HG03060 (cell line): ENCODE measurements at regions not wholly inside any gene's neighbourhood (a gene's known extent, or its start where the extent isn't known, plus 50 kb on each side); places are given as distances from the start of the nearest gene placed in this dataset.
"Not testable (repeated sequence)": the region's sequence is repeated elsewhere in the genome, so short reads cannot be mapped to it uniquely, and the experiment has no call there.

Source experiments
- ATAC-seq: cut with Tn5 transposase; IDR thresholded peaks from one replicate; pipeline ENCODE4 v1.9.1; 2021; ENCODE audit warnings: low read depth, moderate number of reproducible peaks; ENCODE audit not compliant: unreplicated experiment

DNA sequence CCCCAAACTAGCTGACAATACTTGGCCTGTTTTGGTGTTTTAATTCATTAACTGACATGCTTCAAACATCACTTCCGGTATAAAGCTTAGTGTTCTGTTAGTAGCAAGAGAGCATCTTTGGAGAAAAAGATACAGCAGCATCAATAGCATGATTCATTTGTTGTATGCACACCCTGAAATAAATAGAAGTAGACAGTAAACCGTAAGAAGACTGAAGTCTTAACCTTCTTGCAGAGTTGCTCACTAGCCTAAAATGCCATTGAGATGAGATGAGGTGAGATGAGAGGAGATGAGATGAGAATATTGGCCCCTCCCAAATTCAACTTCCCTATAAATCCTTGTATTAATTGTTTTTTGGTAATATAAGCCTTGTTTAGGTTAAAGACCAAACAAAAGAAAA is 108.8 kb downstream of the TNFSF18 start:
- no peak for ATAC-seq

- ATAC-seq: not testable (repeated sequence)
Observed at GRCh38 chr1:172943138-172943537, 107.6 kb downstream of the TNFSF18 start.

DNA sequence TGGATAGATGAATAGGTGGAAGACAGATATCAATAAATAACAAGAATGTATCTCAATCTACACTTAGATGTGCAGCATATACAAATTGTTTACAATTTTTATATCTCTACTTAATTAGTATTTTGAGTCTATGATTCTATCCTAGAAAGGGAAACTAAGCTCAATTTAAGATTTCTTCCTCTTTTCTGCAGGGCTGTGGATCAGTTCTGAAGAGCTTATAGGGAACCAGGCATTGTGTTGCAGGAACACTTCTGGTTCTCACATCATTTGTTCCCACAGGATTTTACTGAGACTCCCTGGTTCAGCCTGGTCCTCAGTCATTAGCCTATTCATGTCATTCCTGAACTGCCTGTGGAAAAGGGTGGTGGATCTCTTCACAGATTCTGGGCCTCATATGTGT is 105.8 kb downstream of the TNFSF18 start:
- ATAC-seq: no peak

DNA sequence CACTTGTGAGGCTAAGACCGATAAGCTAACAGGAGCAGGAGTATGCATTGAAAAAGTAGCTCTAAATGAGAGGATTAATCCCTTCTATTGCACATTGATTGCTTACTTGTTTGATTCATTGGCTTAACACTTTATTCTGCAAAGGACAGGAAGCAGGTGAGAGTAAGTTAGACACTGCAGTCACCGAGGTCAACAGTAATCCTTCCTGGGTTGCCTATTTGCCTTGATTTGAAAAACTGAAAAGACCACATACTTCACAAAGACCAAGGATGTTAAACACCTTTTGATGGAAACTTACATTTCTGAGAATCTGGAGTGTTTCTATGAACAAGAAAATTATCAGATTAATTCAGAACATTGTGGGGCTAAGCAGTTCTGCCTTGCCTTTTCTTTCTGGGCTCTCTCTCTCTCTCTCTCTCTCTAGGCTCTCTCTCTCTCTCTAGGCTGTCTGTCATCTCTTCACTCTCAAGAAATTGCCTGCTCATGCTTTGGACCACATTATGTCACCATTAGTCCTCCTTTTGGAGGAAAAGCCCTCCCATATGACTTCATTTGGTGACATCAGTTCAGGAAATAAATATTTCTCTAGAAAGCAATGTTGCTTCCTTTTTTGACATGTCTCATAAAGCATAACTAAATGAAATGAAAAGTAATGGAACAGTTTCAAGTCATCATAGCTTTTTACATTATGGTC is 103.8 kb downstream of the TNFSF18 start:
- no peak for ATAC-seq

DNA sequence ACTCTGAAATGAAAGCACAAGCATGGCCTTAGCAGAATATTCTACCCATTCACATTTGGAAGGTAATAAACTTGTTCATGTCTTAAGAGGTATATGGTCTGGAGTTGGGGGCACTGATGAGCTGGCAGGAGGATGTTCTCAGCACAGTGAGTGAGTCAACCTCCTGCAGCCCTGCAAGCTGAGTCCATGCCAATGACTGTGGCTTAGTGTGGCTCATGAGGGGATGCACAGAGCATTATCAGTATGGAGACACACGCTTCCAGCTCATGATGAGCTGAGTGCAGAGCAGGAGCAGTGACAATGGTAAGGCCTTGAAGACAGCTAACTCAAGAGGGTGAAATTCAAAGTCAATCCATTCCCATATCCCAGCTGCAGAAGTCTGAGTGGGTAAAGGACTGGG is 102.3 kb downstream of the TNFSF18 start:
- no peak for ATAC-seq

- no peak for ATAC-seq
Observed at GRCh38 chr1:172949096-172949495, 101.6 kb downstream of the TNFSF18 start.

GRCh38 chr1:172950528-172950927 is 100.2 kb downstream of the TNFSF18 start:
- no peak for ATAC-seq

DNA sequence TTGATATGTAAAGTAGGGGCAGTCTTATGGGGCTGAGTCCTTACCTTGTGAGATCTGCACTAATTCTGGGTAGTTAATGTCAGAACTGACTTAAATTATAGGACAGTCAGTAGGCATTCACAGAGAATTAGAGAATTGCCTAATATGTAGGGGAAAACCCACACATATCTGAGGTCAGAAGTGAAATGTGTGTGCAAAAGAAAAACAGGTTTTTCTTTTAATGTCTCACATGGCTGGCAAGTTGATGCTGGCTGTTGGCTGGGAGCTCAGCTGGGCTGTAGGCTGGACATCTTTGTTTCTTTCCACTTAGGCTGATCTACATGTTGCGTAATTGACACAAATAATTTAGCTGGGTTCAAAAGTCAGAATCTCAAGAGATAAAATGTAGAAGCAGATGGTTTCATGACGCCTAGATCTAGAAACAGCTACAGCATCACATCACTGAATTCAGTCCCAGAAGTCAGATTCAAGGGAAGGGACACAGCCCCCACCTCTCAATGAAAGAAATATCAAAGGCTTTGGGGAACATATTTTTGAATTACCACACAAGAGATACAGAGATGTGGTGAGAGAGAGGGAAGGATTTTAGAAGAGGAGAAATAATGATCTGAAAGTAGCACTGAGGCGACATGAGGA is 98.9 kb downstream of the TNFSF18 start:
- ATAC-seq: no peak

GRCh38 chr1:172952516-172952915 is 98.2 kb downstream of the TNFSF18 start:
- no peak for ATAC-seq

DNA sequence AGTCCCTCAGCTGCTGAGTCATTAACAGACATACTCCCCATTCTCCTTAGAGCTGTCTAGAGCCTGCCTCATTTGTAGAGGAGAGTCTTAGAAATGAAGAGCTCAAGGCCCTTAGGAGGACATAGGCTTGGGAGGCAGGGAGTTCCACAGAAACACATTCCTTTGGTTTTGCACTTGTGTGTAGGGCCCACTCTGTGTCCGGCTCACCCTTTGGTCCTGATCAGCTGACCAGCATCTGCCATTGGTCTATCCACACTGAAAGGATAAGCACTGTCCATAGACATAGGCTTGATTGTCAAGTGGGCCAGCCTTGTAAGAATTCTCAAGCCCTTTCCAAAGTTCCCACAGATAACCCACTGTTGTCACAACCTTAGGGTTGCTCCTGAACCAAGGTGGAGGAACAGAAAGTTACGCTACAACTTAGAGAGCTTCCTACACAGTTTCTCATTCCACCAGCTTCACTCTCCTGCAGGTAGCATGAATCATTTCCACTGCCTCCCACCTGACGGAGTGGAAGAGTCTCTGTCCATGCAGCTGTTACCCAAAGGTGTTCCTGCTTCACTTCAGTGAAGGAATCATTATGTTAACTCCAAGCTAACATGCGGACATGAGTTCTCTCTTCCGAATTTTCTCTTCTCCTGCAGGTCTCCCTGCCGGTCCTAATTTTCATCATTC is 96.1 kb downstream of the TNFSF18 start:
- no peak for ATAC-seq

DNA sequence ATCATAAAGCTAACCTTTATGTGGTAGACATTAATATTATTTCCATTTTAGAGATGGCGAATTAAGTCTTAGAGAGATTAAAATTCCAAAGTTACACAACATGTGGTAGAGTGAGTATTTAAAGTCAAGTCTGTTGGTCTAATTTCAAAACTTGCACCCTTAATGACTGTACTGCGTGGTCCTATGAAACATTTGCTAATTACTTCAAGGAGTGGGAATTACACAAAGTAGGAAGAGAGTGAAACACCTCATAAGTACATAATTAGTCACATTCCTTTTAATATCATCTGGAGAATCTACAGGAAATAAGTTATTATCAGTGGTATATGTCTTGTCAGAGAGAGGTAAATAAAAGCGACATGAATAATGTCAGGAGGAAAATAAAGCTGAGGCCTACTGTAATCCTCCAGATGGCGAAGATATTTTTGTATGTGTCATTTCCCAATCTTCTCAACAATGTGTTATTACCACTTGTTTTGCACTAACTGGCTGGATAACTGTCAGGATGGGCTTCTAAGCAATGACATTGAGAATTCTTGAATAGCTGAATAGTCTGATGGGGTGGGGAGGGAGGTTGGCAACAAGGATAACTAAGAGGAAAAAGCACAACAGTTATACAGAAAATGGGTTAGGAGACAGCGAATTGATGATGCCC is 95.5 kb downstream of the TNFSF18 start:
- no peak for ATAC-seq

DNA sequence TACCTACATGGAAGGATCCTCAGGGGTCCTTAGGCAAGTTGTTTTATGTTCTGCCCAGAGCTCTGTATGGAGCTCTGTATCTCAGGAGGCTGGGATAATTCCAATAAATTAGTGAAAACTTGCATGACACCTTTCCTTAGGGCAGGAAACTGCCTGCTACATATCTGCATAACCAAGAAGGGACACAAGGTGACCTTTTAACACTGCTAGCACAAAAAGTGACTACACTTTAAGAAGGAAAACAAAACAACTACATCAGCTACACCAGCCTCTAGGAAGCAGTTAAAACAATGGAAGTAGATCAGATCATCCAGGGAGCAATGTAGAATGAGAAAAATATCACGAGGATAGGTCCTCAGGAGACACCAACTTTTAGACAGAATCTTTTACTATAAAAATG is 93.9 kb downstream of the TNFSF18 start:
- ATAC-seq: no peak

GRCh38 chr1:172957491-172957890 is 93.2 kb downstream of the TNFSF18 start:
- no peak for ATAC-seq

GRCh38 chr1:172959571-172959970 is 91.2 kb downstream of the TNFSF18 start:
- ATAC-seq: no peak

- ATAC-seq: no peak
Observed at GRCh38 chr1:172960019-172960418, 90.7 kb downstream of the TNFSF18 start.

- ATAC-seq: no peak
Observed at GRCh38 chr1:172960454-172961208, 90.1 kb downstream of the TNFSF18 start.

DNA sequence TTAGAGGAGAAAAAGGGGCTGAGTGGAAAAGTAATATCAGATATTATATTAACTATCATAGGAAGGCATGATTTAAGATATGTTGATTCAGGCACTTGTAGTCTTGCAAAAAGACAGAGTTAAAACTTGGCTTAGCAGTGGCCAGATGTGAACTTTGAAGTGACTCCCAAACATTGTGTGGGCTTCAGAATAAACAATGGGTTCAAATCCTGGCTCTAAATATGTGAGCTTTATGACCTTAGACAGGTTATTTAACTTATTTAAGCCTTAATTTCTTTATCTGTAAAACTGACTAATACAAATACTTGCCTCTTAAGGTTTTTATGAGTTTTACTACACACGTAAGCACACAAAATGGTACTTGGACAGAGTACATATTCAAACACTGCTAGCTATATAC is 85.9 kb downstream of the TNFSF18 start:
- ATAC-seq: no peak

GRCh38 chr1:172966844-172967540 is 83.7 kb downstream of the TNFSF18 start:
- ATAC-seq: no peak

DNA sequence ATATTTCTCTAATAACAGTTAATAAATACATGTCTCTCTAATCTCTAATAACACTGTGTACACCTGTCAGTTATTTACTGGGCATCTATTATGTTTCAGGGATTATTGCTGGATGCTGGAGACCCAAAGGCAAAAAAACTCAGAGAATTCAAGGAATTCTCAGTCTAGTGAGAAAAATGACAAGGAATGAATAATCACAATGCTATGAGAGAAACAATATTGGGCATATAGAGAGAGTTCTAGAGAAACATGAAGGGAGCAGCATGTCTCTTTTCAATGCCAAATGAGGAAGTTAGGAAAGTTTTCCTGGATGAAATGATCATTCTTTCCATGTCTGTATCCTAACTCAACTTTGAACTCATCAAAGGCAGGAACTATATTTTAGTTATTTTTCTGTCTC is 82.8 kb downstream of the TNFSF18 start:
- no peak for ATAC-seq

DNA sequence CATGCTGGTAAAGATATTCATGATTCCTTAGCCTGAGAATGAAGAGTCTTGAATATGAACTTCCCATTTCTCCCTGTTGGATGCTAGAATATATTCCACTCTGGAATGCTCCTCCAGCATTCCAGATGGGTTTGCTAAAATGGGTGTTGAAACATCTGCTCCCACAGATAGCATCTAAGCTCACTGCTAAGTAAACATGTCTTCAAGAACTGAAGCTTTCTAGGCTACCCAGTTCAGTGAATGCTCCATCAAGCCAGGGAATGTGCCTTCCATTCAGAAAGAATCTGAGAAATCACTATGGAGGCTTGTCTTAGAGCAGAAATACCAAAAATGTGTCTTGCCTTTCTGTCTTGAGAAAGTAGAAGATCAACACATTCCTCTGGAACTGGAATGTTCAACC is 81.1 kb downstream of the TNFSF18 start:
- ATAC-seq: no peak
